Stimulated activated CD4-positive, alpha-beta T cell treated with anti-CD3 and anti-CD28 coated beads, Interleukin-1b, Interleukin-23, amount 100 ng/mL, for 48 hours (primary cell): ENCODE measurements at regions not wholly inside any gene's neighbourhood (a gene's known extent, or its start where the extent isn't known, plus 50 kb on each side); places are given as distances from the start of the nearest gene placed in this dataset.

Experiments
- DNase-seq: peaks from one replicate; pipeline ENCODE4 v3.0.0-alpha.2; 2020

DNA sequence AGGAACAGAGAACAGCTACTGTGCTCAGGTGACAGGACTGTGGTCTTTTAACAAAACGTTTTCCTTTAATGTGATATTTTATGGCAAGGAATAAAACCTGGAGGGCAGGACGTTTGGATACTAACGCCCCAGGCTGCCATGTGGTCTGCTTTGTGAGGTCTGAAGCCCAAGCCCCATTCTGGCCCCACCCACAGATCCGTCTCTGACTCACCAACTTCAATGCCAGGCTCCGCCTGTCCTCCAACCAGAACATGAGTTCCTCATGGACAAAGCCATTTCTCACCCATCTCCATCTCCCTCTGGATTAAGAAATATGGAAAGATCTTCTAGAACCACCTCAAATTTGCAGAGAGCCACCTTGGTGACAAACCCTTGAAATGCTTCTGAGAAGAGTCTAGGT, 148.8 kb downstream of the CRYBB2 start:
- no peak for DNase-seq

DNA sequence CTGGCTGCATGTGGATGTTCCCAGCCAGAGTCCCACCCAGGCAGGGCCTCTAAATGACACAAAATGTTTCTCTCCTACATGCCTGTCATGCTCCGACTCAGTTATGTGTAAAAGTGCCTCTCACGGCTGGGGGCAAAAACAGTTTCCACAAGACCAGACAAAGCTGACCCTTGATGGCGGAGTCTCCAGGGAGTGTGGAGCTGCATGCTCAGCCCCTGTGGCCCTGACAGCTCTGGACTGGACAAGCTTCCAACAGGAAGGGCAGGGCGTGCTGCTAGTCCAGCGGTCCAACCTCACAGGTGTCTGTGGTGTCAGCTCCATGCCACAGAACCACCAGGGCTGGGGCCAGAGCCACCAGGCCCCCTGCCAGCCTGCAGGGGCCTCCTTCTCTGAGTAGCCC, 149.6 kb downstream of the CRYBB2 start:
- DNase-seq: no peak

DNA sequence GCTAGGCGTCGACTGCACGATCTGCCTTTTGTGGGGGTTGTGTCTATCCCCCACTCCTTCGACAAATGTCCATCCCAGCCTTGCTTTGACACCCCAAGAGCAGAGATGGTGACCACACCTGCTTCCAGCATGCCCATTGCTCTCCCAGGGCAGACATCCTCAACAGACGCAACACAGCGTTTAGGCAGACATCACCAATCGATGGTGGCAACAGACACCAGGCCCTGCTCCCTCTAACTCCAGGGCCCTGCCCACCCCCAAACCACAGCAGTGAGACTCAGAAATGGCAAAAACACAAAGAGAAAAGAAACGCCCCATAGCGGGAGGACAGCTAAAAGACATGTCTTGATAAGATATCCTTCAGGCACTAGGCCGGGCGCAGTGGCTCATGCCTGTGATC, 150.9 kb downstream of the CRYBB2 start:
- DNase-seq: no peak

DNA sequence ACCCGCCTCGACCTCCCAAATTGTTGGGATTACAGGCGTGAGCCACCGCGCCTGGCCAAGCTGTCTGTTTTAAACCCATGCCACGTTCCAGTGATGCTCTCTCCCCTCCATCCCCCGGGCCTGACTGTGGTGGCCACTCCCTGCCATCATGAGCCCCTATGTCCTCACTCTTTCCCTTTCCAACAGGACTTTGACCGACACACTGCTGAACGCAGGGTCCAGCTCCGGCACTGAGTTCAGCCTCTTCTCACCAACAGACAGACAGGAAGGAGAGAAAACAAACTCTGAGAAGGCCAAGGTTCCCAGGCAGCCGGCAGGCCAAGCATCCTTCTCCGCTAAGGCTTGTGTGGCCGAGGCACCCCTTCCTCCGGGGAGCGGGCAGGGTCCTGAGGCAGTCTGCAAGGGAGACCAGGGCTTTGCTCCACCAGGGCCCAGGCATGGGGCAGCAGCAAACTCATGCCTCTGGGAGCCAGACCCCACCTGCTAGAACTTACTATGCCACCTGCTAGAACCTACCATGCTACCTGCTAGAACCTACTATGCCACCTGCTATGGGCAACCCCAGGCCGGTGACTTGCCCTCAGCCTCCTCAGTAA, 152.7 kb downstream of the CRYBB2 start:
- DNase-seq: no peak

DNA sequence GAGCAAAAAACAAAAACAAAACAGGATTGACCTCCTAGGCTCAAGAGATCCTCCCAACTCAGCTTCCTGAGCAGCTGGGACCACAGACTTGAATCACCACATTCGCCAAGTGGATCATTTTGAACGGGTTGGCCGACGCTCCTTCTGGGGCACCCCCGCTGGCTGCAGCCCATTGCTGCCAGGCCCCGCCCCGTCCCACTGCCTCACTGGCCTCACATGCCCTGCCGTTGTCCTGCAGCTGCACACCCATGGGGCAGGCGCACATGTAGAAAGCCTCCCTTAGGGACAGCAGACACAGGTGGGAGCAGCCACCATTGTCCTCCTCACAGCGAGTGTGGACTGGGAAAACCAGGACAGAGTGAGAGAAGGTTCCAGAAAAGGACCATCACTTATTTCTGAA, 154.5 kb downstream of the CRYBB2 start:
- no peak for DNase-seq

DNA sequence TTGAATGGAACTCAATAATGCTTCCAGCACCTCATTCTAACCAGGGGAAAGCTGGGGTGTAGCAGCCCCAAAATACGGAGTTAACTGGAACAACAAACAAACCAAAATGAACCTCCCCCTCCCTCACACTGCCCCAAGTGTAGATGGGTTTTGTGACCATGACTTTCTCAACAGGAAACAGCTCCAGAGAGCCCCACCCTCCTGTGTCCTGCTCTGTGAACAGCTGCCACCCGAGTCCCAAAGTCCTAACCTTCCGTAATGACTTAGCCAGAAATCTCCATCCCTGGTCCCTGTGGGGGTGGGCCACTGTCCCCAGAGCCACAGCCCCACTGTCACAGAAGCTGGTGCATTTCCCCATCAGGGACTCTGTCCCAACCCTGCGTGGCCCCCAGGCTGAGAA, 155.4 kb downstream of the CRYBB2 start:
- no peak for DNase-seq

DNA sequence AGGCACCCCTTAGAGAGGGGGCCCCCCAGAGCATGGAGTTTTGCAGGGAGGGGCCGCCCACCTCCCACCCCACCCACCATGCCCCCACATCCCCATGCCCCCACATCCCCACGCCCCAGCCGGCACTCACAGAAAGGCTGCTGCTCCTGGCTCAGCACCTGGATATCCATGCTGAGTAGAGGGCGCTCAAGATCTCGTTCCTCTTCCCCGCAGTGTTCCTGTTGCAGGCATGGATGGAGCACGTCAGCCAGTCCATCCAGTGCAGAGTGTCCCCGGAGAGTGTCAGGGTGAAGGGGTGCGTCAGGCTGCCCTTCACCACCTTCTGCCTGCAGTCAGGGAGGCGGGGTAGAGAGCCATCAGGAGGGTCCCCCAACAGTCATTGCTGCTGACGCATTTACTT, 156.2 kb downstream of the CRYBB2 start:
- DNase-seq: no peak

DNA sequence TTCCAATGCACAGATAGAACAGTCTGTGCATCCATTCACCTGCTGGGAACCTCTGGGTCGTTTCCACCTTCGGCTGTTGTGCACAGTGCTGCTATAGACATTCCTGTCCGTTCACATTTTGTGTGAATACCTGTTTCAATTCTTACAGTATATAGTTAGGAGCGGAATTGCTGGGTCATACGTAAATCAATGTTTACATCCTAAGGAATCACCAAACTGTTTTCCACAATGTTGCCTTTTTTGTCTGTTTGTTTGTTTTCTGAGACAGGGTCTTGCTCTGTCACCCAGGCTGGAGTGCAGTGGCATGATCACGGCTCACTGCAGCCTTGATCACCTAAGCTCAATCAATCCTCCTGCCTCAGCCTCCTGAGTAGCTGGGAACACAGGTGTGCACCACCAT, 158.3 kb downstream of the CRYBB2 start:
- DNase-seq: no peak

DNA sequence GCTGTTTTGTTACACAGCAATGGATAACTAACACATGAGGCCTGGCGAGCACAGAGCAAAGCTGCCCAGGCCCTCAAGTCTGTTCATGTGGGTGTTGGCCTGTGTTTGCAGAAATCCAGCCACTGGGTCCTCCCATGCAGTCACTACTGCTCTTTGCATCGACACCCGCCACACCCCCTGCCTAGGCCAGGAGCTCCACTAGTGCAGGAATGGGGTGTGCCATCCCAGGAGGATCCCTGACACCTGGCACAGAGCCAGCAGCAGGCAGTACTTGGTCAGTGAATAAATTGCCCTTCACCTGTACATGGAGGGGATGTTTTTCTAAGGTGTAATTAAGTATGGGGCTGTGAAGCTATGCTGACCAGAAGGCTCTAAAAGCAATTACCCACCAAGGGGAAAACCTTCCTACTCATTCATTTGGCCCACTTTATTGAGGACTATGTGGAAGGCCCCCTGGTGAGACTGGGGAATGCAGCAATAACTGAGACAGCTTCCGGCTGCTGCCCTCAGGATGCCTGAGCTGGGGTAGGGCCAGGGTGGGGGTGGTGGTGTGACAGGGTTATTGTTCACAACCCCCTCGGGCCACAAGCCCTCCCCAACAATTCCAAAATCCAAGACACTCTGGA, 160.8 kb downstream of the CRYBB2 start:
- no peak for DNase-seq

DNA sequence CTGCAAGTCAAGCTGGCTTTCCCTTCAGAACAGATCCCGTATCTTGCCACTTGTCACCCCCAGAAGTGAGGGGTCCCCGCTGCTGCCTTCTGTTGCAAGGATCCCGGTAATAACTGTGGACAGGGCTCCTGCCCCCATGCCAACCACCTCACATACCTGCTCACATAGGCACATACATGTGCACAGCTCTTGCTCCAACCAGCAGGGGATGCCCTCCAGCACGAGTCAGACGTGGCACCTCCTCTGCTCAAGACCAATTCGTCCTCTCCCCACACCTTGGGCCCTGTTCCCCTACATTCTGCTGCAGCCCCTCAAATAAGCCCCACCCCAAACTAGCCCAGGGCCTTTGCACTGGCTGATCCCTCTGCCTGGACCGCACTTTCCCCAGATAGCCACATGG, 163.3 kb downstream of the CRYBB2 start:
- DNase-seq: no peak

DNA sequence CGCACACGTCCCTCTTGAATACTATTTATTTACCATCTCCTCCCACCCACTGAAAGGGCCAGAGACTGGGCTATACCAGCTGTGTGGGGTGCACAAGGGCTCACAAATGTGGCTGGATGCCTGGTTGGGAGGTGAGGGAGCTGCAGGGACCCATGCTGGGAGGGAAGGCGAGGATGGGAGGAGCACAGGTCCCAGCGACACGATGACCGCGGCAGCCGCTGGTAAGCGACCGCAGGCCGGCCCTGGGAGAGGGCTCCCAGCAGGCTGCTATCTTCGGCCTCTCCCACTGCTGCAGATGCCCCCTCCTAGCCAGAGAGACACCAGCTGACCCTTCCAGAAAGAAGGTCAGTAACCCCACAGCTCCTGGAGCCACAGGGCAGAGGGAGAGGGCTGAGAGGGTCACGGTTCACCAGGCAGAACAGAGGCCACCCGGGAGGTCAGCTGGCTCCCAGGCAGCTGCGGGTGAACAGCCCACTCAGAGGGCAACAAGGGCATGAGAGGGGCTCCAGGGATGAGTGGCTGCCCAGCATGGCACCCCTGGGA, 163.9 kb downstream of the CRYBB2 start:
- no peak for DNase-seq

DNA sequence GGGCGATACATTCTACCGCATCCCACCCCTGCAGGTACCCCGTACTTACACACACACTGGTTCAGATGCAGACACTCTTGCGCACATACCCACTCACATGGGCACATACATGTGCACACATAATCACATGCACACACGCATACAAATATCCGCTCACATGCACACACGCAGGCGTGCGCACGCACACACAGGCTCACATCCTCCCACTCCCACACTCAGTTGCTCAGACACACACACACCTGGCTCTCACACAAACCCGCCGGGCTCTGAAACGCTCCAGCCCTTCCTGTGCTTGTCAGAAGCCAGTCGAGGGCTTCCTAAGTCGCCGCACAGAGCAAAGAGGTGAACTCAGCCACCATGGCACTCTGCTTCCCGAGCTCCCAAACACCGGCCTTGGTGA, 164.5 kb downstream of the CRYBB2 start:
- DNase-seq: no peak

DNA sequence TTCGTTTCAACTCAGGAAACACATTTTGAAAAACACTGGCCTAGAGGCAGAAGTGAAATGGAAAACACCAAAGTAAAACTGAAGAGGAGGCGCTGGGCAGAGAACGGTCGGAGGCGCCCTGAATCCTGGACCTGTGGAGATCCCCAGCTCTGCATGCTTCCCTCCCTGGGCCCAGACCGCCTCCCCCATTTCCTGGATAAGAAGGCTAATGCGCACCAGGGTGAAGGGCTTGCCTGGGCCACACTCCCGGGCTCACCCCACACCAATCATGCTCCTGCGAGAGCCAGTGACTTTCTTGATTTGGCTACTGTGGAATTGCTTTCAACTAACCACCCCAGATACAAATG, 167.1 kb downstream of the CRYBB2 start:
- no peak for DNase-seq

DNA sequence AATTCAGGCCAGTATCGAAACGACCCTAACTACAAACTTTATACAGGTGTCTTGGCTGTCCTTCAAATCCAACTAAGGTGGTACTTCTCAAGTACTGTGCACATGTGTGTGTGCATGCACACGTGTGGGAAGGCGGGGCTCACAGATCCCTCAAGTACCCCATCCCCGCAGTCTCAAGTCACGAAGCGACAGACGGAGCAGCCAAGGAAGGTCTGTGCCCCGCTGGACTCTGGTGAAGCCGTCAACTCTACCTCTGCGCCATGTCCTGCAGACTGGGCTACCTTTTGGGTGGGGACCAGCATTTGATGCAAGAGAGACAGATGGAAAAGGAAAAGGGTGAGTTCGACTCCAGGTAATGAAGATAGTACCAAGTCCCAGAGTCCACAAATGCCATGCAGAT, 169.0 kb downstream of the CRYBB2 start:
- DNase-seq: no peak

DNA sequence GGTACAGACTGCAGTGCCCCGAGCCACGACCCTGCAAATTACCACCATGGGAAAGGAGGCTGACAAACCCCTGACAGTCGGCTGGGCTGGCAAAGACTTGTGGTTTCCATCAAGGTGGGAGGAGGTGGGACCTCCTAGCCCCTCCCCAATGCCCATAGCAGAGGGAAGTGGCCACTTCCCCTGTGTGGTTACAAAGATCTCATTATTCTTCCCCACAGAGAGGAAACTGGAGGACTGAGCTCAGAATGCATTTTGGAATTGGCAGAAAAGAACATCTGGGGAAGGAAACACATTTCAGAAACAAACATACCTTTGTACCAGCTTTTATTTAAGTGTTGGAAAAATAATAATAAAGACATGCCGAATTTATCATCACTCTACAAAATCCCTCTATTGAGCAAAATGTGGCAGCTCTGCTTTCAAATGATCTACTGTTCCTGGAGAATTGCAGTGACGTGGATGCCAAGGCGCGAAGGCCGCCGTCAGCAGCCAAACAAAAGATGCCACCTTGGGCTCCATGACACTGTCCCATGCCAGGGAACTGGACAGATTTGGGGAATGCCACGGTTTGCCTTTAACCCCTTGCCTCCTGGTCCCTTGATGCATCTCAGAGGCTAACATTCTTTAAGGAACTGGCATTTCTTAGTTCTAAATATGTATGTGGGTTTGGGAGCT, 169.6 kb downstream of the CRYBB2 start:
- no peak for DNase-seq

DNA sequence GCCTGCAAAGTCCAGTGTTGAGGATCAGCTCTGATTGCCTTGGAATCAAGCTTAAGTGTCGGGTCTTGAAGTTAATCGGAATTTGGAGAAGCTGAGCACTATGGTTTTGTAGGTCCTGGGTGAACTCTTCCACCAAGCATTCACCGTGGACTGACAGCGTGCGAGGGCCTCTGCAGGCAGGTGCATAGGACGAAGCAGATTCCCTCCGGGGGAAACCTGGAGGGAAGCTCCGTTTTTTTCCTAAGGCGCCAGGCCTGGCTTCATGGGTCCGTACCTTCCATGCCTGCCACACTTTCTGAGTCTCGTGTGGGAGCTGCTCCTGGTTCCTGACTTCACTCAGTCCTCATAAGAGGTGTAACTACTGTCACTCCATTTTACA, 170.1 kb downstream of the CRYBB2 start:
- DNase-seq: no peak

DNA sequence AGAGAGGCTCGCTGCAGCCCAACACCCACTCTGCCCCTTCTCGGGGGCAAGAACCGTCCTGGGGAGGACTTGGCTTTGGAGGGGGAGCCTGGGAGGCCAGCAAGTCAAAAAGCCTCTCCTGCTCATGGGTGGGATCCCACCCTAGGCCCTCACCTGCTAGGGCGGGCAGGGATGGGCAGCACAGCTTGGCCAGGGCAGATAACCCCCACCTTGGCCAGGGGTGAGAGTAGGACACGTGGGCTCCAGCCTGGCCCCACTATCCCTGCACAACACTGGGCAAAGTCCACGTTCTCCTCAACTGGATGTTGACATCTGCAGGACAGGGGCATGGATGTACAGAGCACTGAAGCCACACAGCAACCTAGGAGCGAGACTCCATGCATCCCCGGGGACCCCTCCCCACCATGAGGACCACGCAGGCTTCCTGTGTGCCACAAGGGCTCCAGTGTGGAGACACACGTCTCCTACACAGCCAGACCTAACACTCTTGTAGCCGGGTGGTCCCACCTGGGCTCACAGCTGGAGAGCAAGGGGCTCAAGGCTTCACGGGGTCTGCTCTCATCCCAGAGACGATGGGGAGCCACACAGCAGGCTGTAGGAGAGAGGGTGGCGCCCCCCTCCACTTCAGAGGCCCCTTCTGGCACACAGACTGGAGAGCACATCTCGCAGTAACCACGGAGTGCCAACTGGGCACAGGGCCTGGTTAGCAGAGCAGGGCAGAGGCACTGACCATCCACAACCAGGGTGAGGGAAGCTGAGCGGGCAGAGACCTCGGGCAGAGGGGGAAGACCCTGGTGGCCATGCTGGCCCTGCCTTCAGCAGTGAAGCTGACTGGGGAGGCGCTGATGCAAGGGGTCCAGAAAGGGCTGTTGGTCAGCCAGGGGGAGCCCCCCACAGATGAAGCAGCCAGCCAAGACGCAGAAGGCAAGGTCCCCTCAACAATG, 171.1 kb downstream of the CRYBB2 start:
- no peak for DNase-seq

DNA sequence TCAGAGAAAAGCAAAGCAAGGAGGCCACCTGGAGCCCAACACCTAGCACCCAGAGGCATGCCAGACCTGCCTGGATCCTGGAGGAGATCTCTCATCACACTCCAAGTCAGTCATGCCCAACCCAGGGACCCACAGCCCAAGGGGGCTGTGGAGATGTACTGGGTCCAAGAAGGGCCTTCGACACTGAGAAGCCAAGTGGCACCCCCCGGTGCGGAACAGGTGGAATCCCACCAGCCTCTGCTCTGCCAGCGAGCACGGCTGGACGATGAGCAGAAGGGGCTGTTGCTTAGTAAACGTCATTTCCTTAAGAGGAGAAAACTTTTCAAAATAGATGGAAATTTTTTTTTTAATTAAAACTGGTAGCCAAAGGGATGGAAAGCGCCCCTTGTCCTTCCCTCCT, 171.9 kb upstream of the GRK3 start:
- no peak for DNase-seq

DNA sequence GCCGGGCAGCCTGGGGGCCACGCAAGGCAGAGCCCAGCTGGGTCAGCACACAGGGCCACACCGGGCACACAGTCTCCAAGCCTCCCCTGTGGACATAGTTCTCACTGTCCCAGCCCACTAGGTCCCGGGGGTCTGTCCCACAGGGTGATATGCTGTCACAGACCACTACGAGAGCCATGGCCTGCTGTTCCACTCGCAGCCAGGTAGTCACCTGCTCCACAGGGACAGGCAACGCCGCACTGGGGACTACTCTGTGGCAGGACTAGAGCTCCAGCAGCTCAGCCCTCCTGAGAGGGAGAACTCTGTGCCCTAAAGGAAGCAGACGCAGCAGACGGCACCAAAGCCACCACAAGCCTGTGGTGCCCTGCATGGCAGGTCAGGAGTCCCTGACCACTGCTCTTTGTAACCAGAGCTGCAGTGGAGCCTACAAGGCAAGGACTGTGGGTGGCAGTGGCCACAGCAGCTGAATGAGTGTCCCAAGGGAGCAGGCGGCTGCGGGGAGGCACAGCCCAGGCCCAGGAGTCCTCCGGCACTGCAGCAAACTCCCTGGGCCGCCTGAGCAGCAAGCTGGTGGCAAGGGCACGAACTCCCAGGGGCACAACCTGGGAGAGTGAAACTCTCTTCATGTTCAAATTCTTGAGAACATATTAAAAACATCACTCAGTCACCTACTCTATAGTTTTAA, 171.2 kb upstream of the GRK3 start:
- no peak for DNase-seq

DNA sequence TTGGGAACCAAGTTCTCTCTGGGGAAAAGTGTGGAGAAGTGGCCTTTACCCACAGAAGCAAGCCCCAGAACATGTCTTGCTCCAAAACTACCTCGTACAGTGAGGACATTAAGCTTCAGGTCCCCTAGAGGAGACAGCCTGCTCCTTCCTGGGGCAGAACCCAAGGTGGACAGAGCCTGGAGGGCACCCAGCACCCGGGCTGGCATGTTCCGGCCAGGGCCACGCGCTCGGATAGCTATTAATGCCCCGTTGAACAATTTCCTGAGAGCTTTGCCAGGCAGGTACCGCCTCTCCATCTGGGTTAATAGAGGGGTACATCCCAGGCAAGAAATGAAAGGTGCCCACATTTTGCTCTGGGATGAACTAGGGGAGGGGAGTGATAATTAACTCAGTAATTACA, 169.0 kb upstream of the GRK3 start:
- no peak for DNase-seq

DNA sequence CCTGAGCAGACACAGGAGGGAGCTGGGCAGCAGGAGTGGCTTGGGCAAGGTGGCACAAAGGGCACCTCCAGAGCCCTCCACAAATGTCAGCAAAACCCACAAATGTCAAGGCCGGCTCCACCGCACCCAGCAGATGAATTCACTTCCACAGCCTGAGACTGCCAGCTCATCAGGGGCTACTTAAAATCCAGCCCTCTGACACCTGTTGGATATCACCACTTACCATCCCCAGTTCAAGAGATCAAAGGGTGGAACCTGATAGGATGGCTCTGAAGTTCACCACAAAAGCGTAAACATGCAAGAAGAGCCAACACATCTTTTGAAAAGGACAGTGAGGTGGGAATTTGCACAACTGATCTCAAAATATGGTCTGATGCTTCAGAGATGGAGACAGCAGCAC, 168.6 kb upstream of the GRK3 start:
- no peak for DNase-seq

DNA sequence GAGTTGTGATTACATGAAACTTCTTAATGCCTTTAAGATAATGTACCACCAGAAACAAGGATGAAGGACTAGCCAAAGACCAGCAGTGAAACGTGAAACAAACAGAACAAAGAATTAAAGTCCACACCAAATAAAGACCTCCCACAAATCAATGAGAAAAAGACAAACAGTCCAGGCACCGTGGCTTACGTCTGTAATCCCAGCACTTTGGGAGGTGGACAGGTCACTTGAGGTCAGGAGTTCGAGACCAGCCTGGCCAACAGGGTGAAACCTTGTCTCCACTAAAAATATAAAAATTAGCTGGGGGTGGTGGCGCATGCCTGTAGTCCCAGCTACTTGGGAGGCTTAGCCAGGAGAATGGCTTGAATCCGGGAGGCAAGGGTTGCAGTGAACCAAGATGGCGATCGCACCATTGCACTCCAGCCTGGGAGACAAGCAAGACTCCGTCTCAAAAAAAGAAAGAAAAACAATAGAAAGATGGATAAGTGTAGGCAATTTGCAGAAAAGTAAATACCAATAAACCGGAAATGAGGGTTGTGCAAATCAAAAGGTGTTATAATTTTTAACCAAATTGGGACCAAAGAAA, 167.8 kb upstream of the GRK3 start:
- DNase-seq: no peak

DNA sequence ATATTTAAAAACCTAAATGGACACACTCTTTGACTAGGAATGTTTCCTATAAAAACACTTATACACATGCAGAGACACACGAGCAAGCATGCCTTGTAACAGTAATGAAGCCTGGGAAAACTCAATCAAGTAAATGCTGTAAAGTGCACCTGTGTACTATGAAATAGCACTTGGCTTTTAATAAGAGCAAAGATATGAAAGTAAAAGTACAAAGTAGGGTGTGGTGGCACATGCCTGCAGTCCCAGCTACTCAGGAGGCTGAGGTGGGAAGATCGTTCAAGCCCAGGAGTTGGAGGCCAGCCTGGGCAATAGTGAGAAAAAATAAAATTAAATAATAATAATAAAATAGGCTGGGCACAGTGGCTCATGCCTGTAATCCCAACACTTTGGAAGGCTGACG, 166.9 kb upstream of the GRK3 start:
- DNase-seq: no peak
